Osteocyte (in vitro differentiated cells): ENCODE measurements at regions not wholly inside any gene's neighbourhood (a gene's known extent, or its start where the extent isn't known, plus 50 kb on each side); places are given as distances from the start of the nearest gene placed in this dataset.

Experiments
- DNase-seq: peaks from one replicate; pipeline ENCODE4 v3.0.0; 2021; ENCODE audit warnings: mixed read lengths; ENCODE audit not compliant: unreplicated experiment; ENCODE audit errors: extremely low spot score
- H3K27ac Mint-ChIP-seq: one replicate; pipeline ENCODE4 v1.8.0; 2021; ENCODE audit warnings: mild to moderate bottlenecking, mixed read lengths; ENCODE audit not compliant: unreplicated experiment
- H3K27me3 Mint-ChIP-seq: one replicate; pipeline ENCODE4 v1.8.0; 2021; ENCODE audit warnings: mixed read lengths; ENCODE audit not compliant: unreplicated experiment
- H3K36me3 Mint-ChIP-seq: one replicate; pipeline ENCODE4 v1.8.0; 2021; ENCODE audit warnings: mixed read lengths; ENCODE audit not compliant: unreplicated experiment
- H3K4me1 Mint-ChIP-seq: one replicate; pipeline ENCODE4 v1.8.0; 2021; ENCODE audit warnings: mixed read lengths; ENCODE audit not compliant: unreplicated experiment
- H3K4me3 Mint-ChIP-seq: one replicate; pipeline ENCODE4 v1.8.0; 2021; ENCODE audit warnings: mild to moderate bottlenecking, moderate library complexity, mixed read lengths; ENCODE audit not compliant: unreplicated experiment
- H3K9me3 Mint-ChIP-seq: one replicate; pipeline ENCODE4 v1.8.0; 2021; ENCODE audit warnings: mixed read lengths; ENCODE audit not compliant: unreplicated experiment
- TF ChIP-seq, protein P1 (sequence below): fragments of 200-600 bp; sonication (generic); IDR thresholded peaks from 2 replicates; pipeline ENCODE4 v1.5.0; 2021; ENCODE audit warnings: antibody characterized with exemption, mild to moderate bottlenecking, moderate library complexity

DNA sequence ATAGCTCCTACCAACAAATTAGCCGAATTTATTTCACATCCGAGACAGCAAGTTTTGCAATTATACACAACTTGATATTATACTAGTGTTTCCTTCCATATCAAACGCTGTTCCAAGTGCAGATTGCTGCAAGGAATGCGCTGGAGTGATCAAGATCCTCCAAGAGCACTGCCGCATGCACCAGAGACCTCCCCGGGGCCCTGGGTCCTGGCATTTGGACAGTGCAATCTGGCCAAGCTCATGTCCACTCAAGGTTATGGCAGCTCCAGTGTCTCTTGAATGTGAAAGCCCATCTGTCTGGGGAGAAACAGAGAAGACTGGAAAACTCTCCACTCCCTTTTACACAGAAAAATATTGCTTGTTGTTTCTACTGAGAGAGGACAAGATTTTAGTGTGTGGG lies 111.9 kb downstream of the HSPH1 start:
- H3K4me3 Mint-ChIP-seq: no peak overlapping the region

DNA sequence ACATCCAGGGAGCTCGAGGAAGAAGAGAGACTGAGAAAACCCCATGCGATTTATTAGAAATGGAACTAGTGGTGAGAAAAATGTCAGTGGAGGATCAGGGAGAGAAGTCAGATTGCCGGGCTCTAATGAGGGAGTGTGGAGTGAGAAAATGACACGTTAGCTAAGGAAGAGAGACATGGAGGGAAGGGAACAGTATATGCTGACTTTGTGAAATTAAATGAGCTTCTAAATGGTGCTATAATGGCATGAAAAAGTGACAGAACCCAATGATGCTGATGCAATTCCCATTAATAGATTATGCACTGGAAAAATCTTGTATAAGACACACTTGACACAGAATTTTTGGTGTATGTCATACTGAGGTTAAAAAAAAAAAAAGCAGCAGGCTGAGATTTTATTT lies 112.6 kb downstream of the HSPH1 start:
- Mint-ChIP-seq H3K27me3 (no peaks in the 10 kb centered on the region), H3K4me3 (no peak overlapping the region), H3K36me3 (no peaks in the 10 kb centered on the region), H3K9me3 (no peaks in the 10 kb centered on the region), H3K27ac (no peak overlapping the region), H3K4me1 (peaks cover 22% of the 10 kb centered on the region)
- TF ChIP-seq, protein P1, sequence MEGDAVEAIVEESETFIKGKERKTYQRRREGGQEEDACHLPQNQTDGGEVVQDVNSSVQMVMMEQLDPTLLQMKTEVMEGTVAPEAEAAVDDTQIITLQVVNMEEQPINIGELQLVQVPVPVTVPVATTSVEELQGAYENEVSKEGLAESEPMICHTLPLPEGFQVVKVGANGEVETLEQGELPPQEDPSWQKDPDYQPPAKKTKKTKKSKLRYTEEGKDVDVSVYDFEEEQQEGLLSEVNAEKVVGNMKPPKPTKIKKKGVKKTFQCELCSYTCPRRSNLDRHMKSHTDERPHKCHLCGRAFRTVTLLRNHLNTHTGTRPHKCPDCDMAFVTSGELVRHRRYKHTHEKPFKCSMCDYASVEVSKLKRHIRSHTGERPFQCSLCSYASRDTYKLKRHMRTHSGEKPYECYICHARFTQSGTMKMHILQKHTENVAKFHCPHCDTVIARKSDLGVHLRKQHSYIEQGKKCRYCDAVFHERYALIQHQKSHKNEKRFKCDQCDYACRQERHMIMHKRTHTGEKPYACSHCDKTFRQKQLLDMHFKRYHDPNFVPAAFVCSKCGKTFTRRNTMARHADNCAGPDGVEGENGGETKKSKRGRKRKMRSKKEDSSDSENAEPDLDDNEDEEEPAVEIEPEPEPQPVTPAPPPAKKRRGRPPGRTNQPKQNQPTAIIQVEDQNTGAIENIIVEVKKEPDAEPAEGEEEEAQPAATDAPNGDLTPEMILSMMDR: no peak
- no peak for DNase-seq

More for the DNA sequence above, 111.9 kb downstream of the HSPH1 start:
- no peaks in the 10 kb centered on the region for H3K27me3 Mint-ChIP-seq
- no peak for DNase-seq
- peaks cover 15% of the 10 kb centered on the region for H3K4me1 Mint-ChIP-seq
- H3K27ac Mint-ChIP-seq: no peak overlapping the region
- TF ChIP-seq, protein P1: no peak
- no peaks in the 10 kb centered on the region for H3K9me3 Mint-ChIP-seq
- no peaks in the 10 kb centered on the region for H3K36me3 Mint-ChIP-seq

DNA sequence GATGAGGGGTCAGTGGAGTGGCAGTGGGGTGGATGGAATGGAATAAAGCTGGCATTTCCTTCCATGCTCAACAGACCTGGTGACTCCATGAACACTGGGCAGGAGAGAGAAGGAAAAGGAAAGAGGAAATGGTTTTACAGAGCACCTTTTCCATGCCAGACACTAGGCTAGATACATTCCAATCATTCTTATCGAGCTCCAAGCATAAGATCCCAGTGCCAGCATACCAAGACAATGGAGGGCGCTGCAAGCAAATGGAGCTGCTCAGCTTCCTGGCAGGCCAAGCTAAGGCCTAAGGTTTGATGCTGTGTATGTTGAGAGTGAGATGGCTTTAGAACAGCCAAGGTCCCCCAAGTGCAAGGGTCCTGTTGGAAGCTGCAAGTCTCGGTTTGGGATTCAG lies 113.2 kb downstream of the HSPH1 start:
- no peak overlapping the region for H3K4me3 Mint-ChIP-seq
- TF ChIP-seq, protein P1: no peak
- peaks cover 22% of the 10 kb centered on the region for H3K4me1 Mint-ChIP-seq
- no peak overlapping the region for H3K27ac Mint-ChIP-seq
- H3K9me3 Mint-ChIP-seq: no peaks in the 10 kb centered on the region
- H3K27me3 Mint-ChIP-seq: no peaks in the 10 kb centered on the region
- H3K36me3 Mint-ChIP-seq: no peaks in the 10 kb centered on the region
- no peak for DNase-seq

DNA sequence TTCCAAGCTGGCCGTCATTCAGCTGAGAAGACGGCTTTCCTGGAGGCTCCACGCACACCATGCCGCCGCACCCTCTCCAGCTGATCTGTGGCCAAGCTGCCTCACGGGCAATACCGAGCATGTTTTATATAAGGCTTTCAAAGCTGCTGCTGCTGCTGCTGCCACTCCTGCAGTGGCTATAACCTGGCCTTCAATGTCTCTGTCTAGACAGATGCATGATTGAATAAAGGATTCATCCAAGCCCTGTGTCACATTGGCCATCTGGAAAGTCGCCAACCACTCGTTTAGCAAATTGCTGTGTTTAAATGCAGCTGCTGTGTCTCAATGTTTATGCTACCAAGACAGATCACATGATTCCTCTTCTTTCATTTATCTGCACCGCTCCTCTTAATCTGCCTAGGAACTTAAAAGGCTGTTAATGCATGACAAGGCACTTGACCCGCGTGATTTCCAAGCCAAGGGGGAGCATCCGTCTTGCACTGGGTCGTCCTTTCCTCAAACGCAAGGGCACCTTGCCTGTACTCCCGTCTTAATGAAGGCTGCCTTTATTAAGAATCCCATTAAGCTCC lies 114.3 kb downstream of the TEX26 start:
- Mint-ChIP-seq H3K4me1 (peaks cover 22% of the 10 kb centered on the region), H3K27ac (no peak overlapping the region), H3K27me3 (no peaks in the 10 kb centered on the region), H3K4me3 (no peak overlapping the region), H3K9me3 (no peaks in the 10 kb centered on the region), H3K36me3 (no peaks in the 10 kb centered on the region)
- no peak for DNase-seq
- TF ChIP-seq, protein P1: no peak

DNA sequence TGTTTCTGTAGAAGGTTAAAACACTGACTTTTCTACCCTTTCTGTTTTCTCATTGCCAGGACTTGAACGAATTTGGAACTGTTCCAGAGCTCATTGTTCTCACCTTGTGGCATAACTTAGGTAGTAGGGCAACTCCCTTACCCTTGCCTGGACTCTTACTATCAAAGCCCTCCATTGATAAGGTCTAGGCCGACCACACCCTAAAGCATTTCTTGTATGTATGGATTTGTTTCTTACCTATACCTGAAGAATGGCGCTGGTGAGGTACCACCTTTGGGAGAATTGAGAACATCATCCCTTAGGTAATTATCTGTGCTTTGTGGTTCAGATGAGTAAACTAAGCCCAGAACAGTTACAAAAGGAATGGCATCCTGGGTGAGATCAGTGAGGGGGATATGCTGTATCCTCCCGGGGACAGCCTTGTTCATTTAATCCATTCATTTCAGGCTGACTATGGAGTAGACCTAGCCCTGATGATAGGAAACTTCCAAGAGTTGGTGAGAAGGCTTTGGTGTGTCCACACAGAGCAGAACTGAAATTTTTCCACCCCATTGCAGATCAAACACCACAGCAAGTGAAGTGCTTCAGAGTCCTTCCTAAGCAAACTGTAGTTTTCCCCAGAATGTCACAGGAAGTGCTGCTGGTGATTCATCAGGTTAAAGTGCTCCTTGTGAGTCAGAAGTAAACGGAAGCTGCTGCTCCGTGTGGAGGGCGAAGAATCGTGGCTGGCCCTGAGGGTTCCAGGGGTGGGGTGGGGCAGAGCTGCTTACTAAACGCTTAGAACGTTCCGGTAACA lies 113.0 kb downstream of the TEX26 start:
- H3K27ac Mint-ChIP-seq: peak overlapping the region; percentile 90
- H3K9me3 Mint-ChIP-seq: no peaks in the 10 kb centered on the region
- H3K4me3 Mint-ChIP-seq: no peak overlapping the region
- no peaks in the 10 kb centered on the region for H3K27me3 Mint-ChIP-seq
- no peak for DNase-seq
- no peaks in the 10 kb centered on the region for H3K36me3 Mint-ChIP-seq
- H3K4me1 Mint-ChIP-seq: peaks cover 22% of the 10 kb centered on the region
- TF ChIP-seq, protein P1: no peak
